Neural progenitor cell (in vitro differentiated cells): ENCODE measurements at regions not wholly inside any gene's neighbourhood (a gene's known extent, or its start where the extent isn't known, plus 50 kb on each side); places are given as distances from the start of the nearest gene placed in this dataset.

Experiments
- CTCF ChIP-seq: fragments of 200-600 bp; sonication (generic); IDR thresholded peaks from 2 replicates; pipeline ENCODE4 v1.5.1; 2017; ENCODE audit warnings: antibody characterized with exemption, mild to moderate bottlenecking
- EZH2 ChIP-seq: fragments of 200-600 bp; sonication (generic); IDR thresholded peaks from 2 replicates; pipeline ENCODE4 v1.6.1; 2017; ENCODE audit warnings: antibody characterized with exemption, mild to moderate bottlenecking, moderate library complexity
- EZH2phosphoT487 ChIP-seq: fragments of 200-600 bp; sonication (generic); IDR thresholded peaks from 2 replicates; pipeline ENCODE4 v1.6.1; 2017; ENCODE audit warnings: antibody characterized with exemption

GRCh38 chr4:117477925-117478324 lies 392.5 kb upstream of the TRAM1L1 start:
- TF ChIP-seq EZH2phosphoT487 (no peak), EZH2 (no peak), CTCF (no peak)
